IMR-90 (cell line): ENCODE measurements at regions not wholly inside any gene's neighbourhood (a gene's known extent, or its start where the extent isn't known, plus 50 kb on each side); places are given as distances from the start of the nearest gene placed in this dataset.

Experiments
- ATAC-seq: fragments of 200-7000 bp; cut with Tn5 transposase; 2 replicates; pipeline ENCODE4 v1.9.1; 2020; ENCODE audit warnings: low read depth, mild to moderate bottlenecking, moderate library complexity
- BruUV-seq: library from RNA; stranded (reverse); fragments of 400-500 nt; replicated peaks from 2 replicates; lab custom pipeline; 2021; lab: Mats Ljungman, UMichigan
- CTCF ChIA-PET: fragments of 300-600 bp; formaldehyde crosslinking; extraction: SDS; loops from one replicate; lab custom pipeline; 2021; ENCODE audit warnings: antibody characterized with exemption; lab: Yijun Ruan, JAX
- POLR2A ChIA-PET: fragments of 300-600 bp; sonication (Branson Sonifier 250); formaldehyde crosslinking; loops from one replicate; lab custom pipeline; 2022; ENCODE audit warnings: antibody characterized with exemption; ENCODE audit not compliant: unreplicated experiment; lab: Charles Lee
- DNase-seq: peaks from one replicate; pipeline ENCODE4 v3.0.0; 2013
- H2AFZ ChIP-seq: replicated peaks from 2 replicates; pipeline ENCODE3; 2013; ENCODE audit warnings: low read length, mild to moderate bottlenecking; ENCODE audit not compliant: poor library complexity
- H2AK5ac ChIP-seq: 2 replicates; pipeline ENCODE4 v1.6.1; 2013; ENCODE audit warnings: low read depth, low read length, inconsistent platforms
- H2AK9ac ChIP-seq: replicated peaks from 2 replicates; pipeline ENCODE3; 2013; ENCODE audit warnings: mild to moderate bottlenecking, low read depth, low read length, moderate library complexity; ENCODE audit not compliant: poor library complexity
- H2BK120ac ChIP-seq: 2 replicates; pipeline ENCODE4 v1.6.1; 2013; ENCODE audit warnings: low read depth, low read length, inconsistent platforms
- H2BK15ac ChIP-seq: 3 replicates; pipeline ENCODE4 v1.6.1; 2013; ENCODE audit warnings: low read depth, low read length, inconsistent platforms
- H2BK20ac ChIP-seq: 2 replicates; pipeline ENCODE4 v1.6.1; 2013; ENCODE audit warnings: low read depth, mild to moderate bottlenecking, inconsistent platforms, low read length, moderate library complexity
- H2BK5ac ChIP-seq: 2 replicates; pipeline ENCODE4 v1.6.1; 2013; ENCODE audit warnings: mild to moderate bottlenecking, low read depth, low read length, inconsistent platforms; ENCODE audit not compliant: poor library complexity, severe bottlenecking
- H3K14ac ChIP-seq: replicated peaks from 2 replicates; pipeline ENCODE4 v1.6.1; 2013; ENCODE audit warnings: low read depth, low read length, inconsistent platforms
- H3K18ac ChIP-seq: 2 replicates; pipeline ENCODE4 v1.6.1; 2013; ENCODE audit warnings: low read depth, low read length, control low read depth
- H3K23ac ChIP-seq: 2 replicates; pipeline ENCODE4 v1.6.1; 2013; ENCODE audit warnings: low read depth, low read length, inconsistent platforms
- H3K27ac ChIP-seq: 2 replicates; pipeline ENCODE4 v1.5.1; 2013; ENCODE audit warnings: mild to moderate bottlenecking, control low read depth, low read length; ENCODE audit not compliant: insufficient read depth
- H3K27me3 ChIP-seq: 2 replicates; pipeline ENCODE4 v1.6.1; 2013; ENCODE audit warnings: low read length; ENCODE audit not compliant: control insufficient read depth, insufficient read depth
- H3K36me3 ChIP-seq: 2 replicates; pipeline ENCODE4 v1.6.1; 2013; ENCODE audit warnings: low read length, mixed read lengths; ENCODE audit not compliant: control insufficient read depth, insufficient read depth
- H3K4ac ChIP-seq: 2 replicates; pipeline ENCODE4 v1.6.1; 2013; ENCODE audit warnings: low read depth, low read length, inconsistent platforms
- H3K4me1 ChIP-seq: 2 replicates; pipeline ENCODE4 v1.6.1; 2013; ENCODE audit warnings: low read length, mixed read lengths; ENCODE audit not compliant: control insufficient read depth, insufficient read depth
- H3K4me2 ChIP-seq: 2 replicates; pipeline ENCODE4 v1.6.1; 2013; ENCODE audit warnings: low read depth, mild to moderate bottlenecking, control low read depth, low read length, moderate library complexity
- H3K4me3 ChIP-seq: 2 replicates; pipeline ENCODE4 v1.5.1; 2013; ENCODE audit warnings: low read depth, mild to moderate bottlenecking, control low read depth, low read length, moderate library complexity; ENCODE audit not compliant: insufficient read depth
- H3K56ac ChIP-seq: 2 replicates; pipeline ENCODE4 v1.6.1; 2013; ENCODE audit warnings: low read length, inconsistent platforms; ENCODE audit not compliant: insufficient read depth; ENCODE audit errors: extremely low read depth
- H3K79me1 ChIP-seq, 2 experiments: 2 replicates each; pipeline ENCODE4 v1.6.1; 2013; ENCODE audit warnings: low read length in 2 of 2, inconsistent platforms in 1 of 2, low read depth in 1 of 2
- H3K9ac ChIP-seq: 2 replicates; pipeline ENCODE4 v1.6.1; 2013; ENCODE audit warnings: low read depth, low read length, control low read depth
- H3K9me1 ChIP-seq: 2 replicates; pipeline ENCODE4 v1.6.1; 2013; ENCODE audit warnings: low read length, inconsistent platforms; ENCODE audit not compliant: insufficient read depth
- H3K9me3 ChIP-seq: 2 replicates; pipeline ENCODE4 v1.6.1; 2013; ENCODE audit warnings: low read length; ENCODE audit not compliant: control insufficient read depth, insufficient read depth
- H4K20me1 ChIP-seq: 2 replicates; pipeline ENCODE4 v1.6.1; 2013; ENCODE audit warnings: low read length, inconsistent platforms; ENCODE audit not compliant: insufficient read depth
- H4K5ac ChIP-seq: 2 replicates; pipeline ENCODE4 v1.6.1; 2013; ENCODE audit warnings: mild to moderate bottlenecking, low read depth, low read length, control low read depth
- H4K8ac ChIP-seq, 2 experiments: 2 replicates each; pipeline ENCODE4 v1.6.1; 2013; ENCODE audit warnings: low read depth in 2 of 2, low read length in 2 of 2, control low read depth in 1 of 2, inconsistent platforms in 1 of 2
- H4K91ac ChIP-seq: 2 replicates; pipeline ENCODE4 v1.6.1; 2013; ENCODE audit warnings: low read depth, low read length, inconsistent platforms; ENCODE audit not compliant: insufficient read depth
- BHLHE40 ChIP-seq: fragments of 150-350 bp; IDR thresholded peaks from 2 replicates; pipeline ENCODE4 v1.6.1; 2016; ENCODE audit warnings: mild to moderate bottlenecking, low read depth, low read length
- CEBPB ChIP-seq: IDR thresholded peaks from 2 replicates; pipeline ENCODE4 v1.6.1; 2012; ENCODE audit warnings: low read depth, low read length, improper control_type of control experiment
- CHD1 ChIP-seq: IDR thresholded peaks from 2 replicates; pipeline ENCODE4 v1.6.1; 2012; ENCODE audit warnings: low read depth, low read length, improper control_type of control experiment
- CTCF ChIP-seq: conservative IDR thresholded peaks from 2 replicates; pipeline ENCODE4 v1.5.1; 2012; ENCODE audit warnings: mild to moderate bottlenecking, low read depth, low read length, improper control_type of control experiment
- ELK1 ChIP-seq: fragments of 150-350 bp; IDR thresholded peaks from 2 replicates; pipeline ENCODE4 v1.6.1; 2016; ENCODE audit warnings: low read depth, mild to moderate bottlenecking, low read length, moderate library complexity, borderline replicate concordance
- FOS ChIP-seq: fragments of 150-350 bp; IDR thresholded peaks from 2 replicates; pipeline ENCODE4 v1.6.1; 2016; ENCODE audit warnings: low read depth, low read length
- MAFK ChIP-seq: IDR thresholded peaks from 2 replicates; pipeline ENCODE4 v1.6.1; 2012; ENCODE audit warnings: low read depth, low read length, improper control_type of control experiment
- MAZ ChIP-seq: IDR thresholded peaks from 2 replicates; pipeline ENCODE4 v1.6.1; 2012; ENCODE audit warnings: low read depth, mild to moderate bottlenecking, low read length, improper control_type of control experiment, moderate library complexity, borderline replicate concordance
- MXI1 ChIP-seq: IDR thresholded peaks from 2 replicates; pipeline ENCODE4 v1.6.1; 2012; ENCODE audit warnings: low read depth, mild to moderate bottlenecking, low read length, moderate library complexity, borderline replicate concordance
- NFE2L2 ChIP-seq: fragments of 150-350 bp; IDR thresholded peaks from 2 replicates; pipeline ENCODE4 v1.6.1; 2016; ENCODE audit warnings: low read depth, mild to moderate bottlenecking, low read length
- POLR2A ChIP-seq: IDR thresholded peaks from 2 replicates; pipeline ENCODE4 v1.6.1; 2012; ENCODE audit warnings: mild to moderate bottlenecking, low read depth, low read length
- RAD21 ChIP-seq: IDR thresholded peaks from 2 replicates; pipeline ENCODE4 v1.6.1; 2012; ENCODE audit warnings: low read length, improper control_type of control experiment
- RCOR1 ChIP-seq: IDR thresholded peaks from 2 replicates; pipeline ENCODE4 v1.6.1; 2012; ENCODE audit warnings: mild to moderate bottlenecking, low read length, improper control_type of control experiment; ENCODE audit not compliant: insufficient replicate concordance
- RFX5 ChIP-seq: IDR thresholded peaks from 2 replicates; pipeline ENCODE4 v1.8.0; 2012; ENCODE audit warnings: low read depth, mild to moderate bottlenecking, low read length, moderate library complexity
- SMC3 ChIP-seq: fragments of 150-350 bp; IDR thresholded peaks from 2 replicates; pipeline ENCODE4 v1.6.1; 2016; ENCODE audit warnings: low read depth, mild to moderate bottlenecking, antibody characterized with exemption, low read length, moderate library complexity
- USF2 ChIP-seq: fragments of 150-350 bp; IDR thresholded peaks from 2 replicates; pipeline ENCODE4 v1.6.1; 2017; ENCODE audit warnings: mild to moderate bottlenecking, antibody characterized with exemption, low read length, low read depth
- WGBS, 2 experiments: methylation state at CpG; one replicate each; pipeline versions ENCODE4 v1.1.5 to v1.1.7; 2013; ENCODE audit warnings: missing lambda C conversion rate in 2 of 2; ENCODE audit not compliant: insufficient read length in 1 of 2; ENCODE audit errors: extremely low coverage in 2 of 2; 5-methylcytosine and 5-hydroxymethylcytosine counted together
- dilution Hi-C: fragments of 300-500 bp; cut with HindIII; formaldehyde crosslinking; loops from one replicate; pipeline ENCODE4 v1.14.3; 2018; ENCODE audit warnings: low sequenced_read_pairs; ENCODE audit not compliant: unreplicated experiment
- in situ Hi-C: fragments of 300-500 bp; cut with MboI; formaldehyde crosslinking; loops from 3 replicates; pipeline ENCODE4 v1.14.3; 2019; ENCODE audit warnings: low sequenced_read_pairs, inconsistent platforms, mixed read lengths
- intact Hi-C: fragments of 100-400 bp; cut with micrococcal nuclease; formaldehyde crosslinking; loops from 2 replicates; pipeline ENCODE4 v1.10.0; 2022

- ATAC-seq (peak; percentile 69), DNase-seq (peak; percentile 90)
- H3K4ac ChIP-seq = peak overlapping the region; percentile 72
- peak overlapping the region in 1 of 2 experiments; percentile 81; a peak in 2 of 4 replicates for H4K8ac ChIP-seq
- no peak overlapping the region for H2AK5ac ChIP-seq
- H3K9ac ChIP-seq = no peak overlapping the region
- peak overlapping the region; percentile 75 for H2BK120ac ChIP-seq
- H3K14ac ChIP-seq = peak overlapping the region; percentile 46
- H3K4me3 ChIP-seq = no peak overlapping the region
- POLR2A ChIA-PET = no interaction called here
- H3K4me1 ChIP-seq = peaks cover 13% of the 10 kb centered on the region
- no peaks in the 10 kb centered on the region for H3K36me3 ChIP-seq
- peak overlapping the region; percentile 37 for H2AK9ac ChIP-seq
- dilution Hi-C loops = no loop called here
- TF ChIP-seq CHD1 (no peak), ELK1 (no peak), MAFK (no peak), BHLHE40 (no peak), FOS (0 out of 2 replicates have a peak, but pooled peaks have one; percentile 9), POLR2A (no peak), USF2 (no peak), NFE2L2 (no peak), MXI1 (no peak), MAZ (no peak), RCOR1 (peak; percentile 61), RFX5 (no peak), CEBPB (no peak), SMC3 (no peak), RAD21 (no peak), CTCF (no peak)
- H2AFZ ChIP-seq = peak overlapping the region; percentile 68
- H3K18ac ChIP-seq = peak overlapping the region; percentile 18
- H3K23ac ChIP-seq = 0 out of 2 replicates have a peak overlapping the region, but pooled peaks have one; percentile 44
- CTCF ChIA-PET = no interaction called here
- no CpG with 5 or more reads among the region's 2 CpGs for WGBS, 2 experiments
- H2BK5ac ChIP-seq = peak overlapping the region; percentile 71
- H2BK20ac ChIP-seq = peak overlapping the region; percentile 72
- H4K91ac ChIP-seq = peak overlapping the region; percentile 82
- peak overlapping the region; percentile 38 for H3K27ac ChIP-seq
- BruUV-seq = no TSS peak
- in situ Hi-C loops = no loop called here
- H3K4me2 ChIP-seq = peak overlapping the region; percentile 27; the same call in 1 of the 2 replicates
- H3K79me1 ChIP-seq = no peaks in the 10 kb centered on the region
- no peaks in the 10 kb centered on the region for H4K20me1 ChIP-seq
- H3K27me3 ChIP-seq = no peaks in the 10 kb centered on the region
- H3K56ac ChIP-seq = 0 out of 2 replicates have a peak overlapping the region, but pooled peaks have one; percentile 32
- H3K9me3 ChIP-seq = no peaks in the 10 kb centered on the region
- H4K5ac ChIP-seq = no peak overlapping the region
- intact Hi-C loops = no loop called here
- H2BK15ac ChIP-seq = peak overlapping the region; percentile 27; the same call in 1 of the 3 replicates
- peaks cover 5% of the 10 kb centered on the region; the same call in 1 of the 2 replicates for H3K9me1 ChIP-seq
Observed at GRCh38 chr9:99430301-99430700, 208.2 kb downstream of the SEC61B start.
